DOHH2 (cell line): ENCODE measurements at regions not wholly inside any gene's neighbourhood (a gene's known extent, or its start where the extent isn't known, plus 50 kb on each side); places are given as distances from the start of the nearest gene placed in this dataset.

Experiments used
- CTCF ChIP-seq: fragments of 200-600 bp; sonication (generic); IDR thresholded peaks from one replicate; pipeline ENCODE4 v1.5.1; 2014; ENCODE audit warnings: antibody characterized with exemption, mild to moderate bottlenecking, low read depth, low read length; ENCODE audit not compliant: poor library complexity, severe bottlenecking
- EZH2phosphoT487 ChIP-seq: fragments of 200-600 bp; sonication (generic); IDR thresholded peaks from 2 replicates; pipeline ENCODE4 v1.6.1; 2017; ENCODE audit warnings: borderline replicate concordance, mild to moderate bottlenecking, antibody characterized with exemption, low read length, moderate library complexity, mixed read lengths

DNA sequence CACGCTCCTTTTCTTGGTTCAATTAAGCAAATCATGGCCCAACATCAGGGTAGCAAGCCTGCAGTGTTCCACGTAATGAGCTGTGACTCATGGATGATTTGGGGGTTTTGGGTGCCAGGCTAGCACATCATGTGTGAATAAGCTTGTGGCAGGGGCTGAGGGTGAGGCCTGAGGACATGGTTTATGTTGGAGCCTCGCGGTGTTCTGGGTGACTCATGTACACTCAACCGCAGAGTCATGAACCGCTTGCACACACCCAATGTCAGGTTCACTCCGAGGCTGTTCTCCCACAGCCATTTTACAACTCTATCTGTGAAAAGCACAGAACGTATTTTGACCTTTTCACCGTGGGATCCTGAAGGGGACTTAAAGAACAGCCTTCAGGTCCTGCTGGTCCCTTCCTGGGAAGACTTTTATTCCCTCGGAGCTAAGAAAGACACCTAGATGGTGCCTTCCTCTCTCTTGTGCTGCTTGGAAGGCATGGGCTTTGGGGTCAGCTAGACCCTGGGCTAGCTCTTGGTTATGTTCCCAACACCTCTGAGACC is 139.9 kb upstream of the ZEB2 start:
- TF ChIP-seq CTCF (no peak), EZH2phosphoT487 (no peak)
